ENCODE measurements at regions not wholly inside any gene's neighbourhood (a gene's known extent, or its start where the extent isn't known, plus 50 kb on each side); places are given as distances from the start of the nearest gene placed in this dataset.

GRCh38 chr4:136516371-136516770 lies 1015.9 kb downstream of the PCDH18 start:
- 65% methylated on average over 2 of the region's 3 CpGs for WGBS
- Histone ChIP-seq H2BK12ac (ENCODE audit: low read length in 2 of 2) (no peak overlapping the region), H3K9ac (ENCODE audit: low read length) (no peak overlapping the region), H2BK5ac (ENCODE audit: low read depth, low read length, poor library complexity, severe bottlenecking) (no peak overlapping the region), H3K9me3 (ENCODE audit: control insufficient read depth, low read length) (no peaks in the 10 kb centered on the region), H4K91ac (ENCODE audit: low read length) (no peak overlapping the region), H3K27me3 (ENCODE audit: control insufficient read depth in 1 of 2, insufficient read depth in 1 of 2, low read length in 2 of 2) (no peaks in the 10 kb centered on the region), H2AFZ (ENCODE audit: low read depth, low read length) (no peak overlapping the region), H2BK15ac (ENCODE audit: low read depth, poor library complexity, severe bottlenecking) (no peak overlapping the region), H3K23ac (ENCODE audit: low read length in 2 of 2) (no peak overlapping the region), H2AK5ac (ENCODE audit: low read length, severe bottlenecking) (no peak overlapping the region), H3K4me3 (ENCODE audit: insufficient read depth in 1 of 2, low read depth in 1 of 2, low read length in 2 of 2) (no peak overlapping the region), H3K27ac (ENCODE audit: low read length, poor library complexity, severe bottlenecking) (no peak overlapping the region), H3K79me1 (replicated peaks; ENCODE audit: low read length, poor library complexity, severe bottlenecking) (no peaks in the 10 kb centered on the region), H3K4me1 (ENCODE audit: control insufficient read depth, insufficient read depth, low read depth, low read length) (no peaks in the 10 kb centered on the region), H3K4ac (ENCODE audit: low read depth in 1 of 2, low read length in 2 of 2) (no peak overlapping the region), H3K14ac (ENCODE audit: low read length in 2 of 2) (no peak overlapping the region), H3K36me3 (ENCODE audit: control insufficient read depth in 1 of 2, insufficient read depth in 2 of 2, low read depth in 1 of 2, low read length in 2 of 2) (no peaks in the 10 kb centered on the region), H3K4me2 (ENCODE audit: low read length, poor library complexity, severe bottlenecking) (no peak overlapping the region), H2BK120ac (ENCODE audit: low read depth, low read length) (no peak overlapping the region), H4K8ac (ENCODE audit: low read length) (no peak overlapping the region), H3K18ac (ENCODE audit: low read depth in 1 of 2, low read length in 2 of 2) (no peak overlapping the region)
- no peak for DNase-seq

- H4K91ac ChIP-seq (ENCODE audit: low read length): no peak overlapping the region
- no peaks in the 10 kb centered on the region for H3K9me3 ChIP-seq (ENCODE audit: control insufficient read depth, low read length)
- DNase-seq: peak; percentile 5
- no peak overlapping the region for H2BK12ac ChIP-seq (ENCODE audit: low read length in 2 of 2)
- H2AFZ ChIP-seq (ENCODE audit: low read depth, low read length): no peak overlapping the region
- H3K79me1 ChIP-seq (replicated peaks; ENCODE audit: low read length, poor library complexity, severe bottlenecking): no peaks in the 10 kb centered on the region
- no peaks in the 10 kb centered on the region for H3K36me3 ChIP-seq (ENCODE audit: control insufficient read depth in 1 of 2, insufficient read depth in 2 of 2, low read depth in 1 of 2, low read length in 2 of 2)
- H3K9ac ChIP-seq (ENCODE audit: low read length): no peak overlapping the region
- no peak overlapping the region for H3K4me3 ChIP-seq (ENCODE audit: insufficient read depth in 1 of 2, low read depth in 1 of 2, low read length in 2 of 2)
- no peaks in the 10 kb centered on the region for H3K4me1 ChIP-seq (ENCODE audit: control insufficient read depth, insufficient read depth, low read depth, low read length)
- no peak overlapping the region for H2AK5ac ChIP-seq (ENCODE audit: low read length, severe bottlenecking)
- no peak overlapping the region for H3K4ac ChIP-seq (ENCODE audit: low read depth in 1 of 2, low read length in 2 of 2)
- no peak overlapping the region for H2BK120ac ChIP-seq (ENCODE audit: low read depth, low read length)
- no peak overlapping the region for H4K8ac ChIP-seq (ENCODE audit: low read length)
- H3K4me2 ChIP-seq (ENCODE audit: low read length, poor library complexity, severe bottlenecking): no peak overlapping the region
- 77% methylated on average over 1 of the region's 1 CpG for WGBS
- no peak overlapping the region for H3K18ac ChIP-seq (ENCODE audit: low read depth in 1 of 2, low read length in 2 of 2)
- no peak overlapping the region for H3K27ac ChIP-seq (ENCODE audit: low read length, poor library complexity, severe bottlenecking)
- no peaks in the 10 kb centered on the region for H3K27me3 ChIP-seq (ENCODE audit: control insufficient read depth in 1 of 2, insufficient read depth in 1 of 2, low read length in 2 of 2)
- H3K14ac ChIP-seq (ENCODE audit: low read length in 2 of 2): no peak overlapping the region
- H3K23ac ChIP-seq (ENCODE audit: low read length in 2 of 2): no peak overlapping the region
- H2BK5ac ChIP-seq (ENCODE audit: low read depth, low read length, poor library complexity, severe bottlenecking): no peak overlapping the region
- no peak overlapping the region for H2BK15ac ChIP-seq (ENCODE audit: low read depth, poor library complexity, severe bottlenecking)
Observed at GRCh38 chr4:136505020-136505419, 1027.3 kb downstream of the PCDH18 start.

GRCh38 chr4:136495851-136496250 lies 1036.4 kb downstream of the PCDH18 start:
- Histone ChIP-seq H3K9ac (ENCODE audit: low read length) (no peak overlapping the region), H3K4me3 (ENCODE audit: insufficient read depth in 1 of 2, low read depth in 1 of 2, low read length in 2 of 2) (no peak overlapping the region), H3K27me3 (ENCODE audit: control insufficient read depth in 1 of 2, insufficient read depth in 1 of 2, low read length in 2 of 2) (no peaks in the 10 kb centered on the region), H3K9me3 (ENCODE audit: control insufficient read depth, low read length) (no peaks in the 10 kb centered on the region), H3K36me3 (ENCODE audit: control insufficient read depth in 1 of 2, insufficient read depth in 2 of 2, low read depth in 1 of 2, low read length in 2 of 2) (no peaks in the 10 kb centered on the region), H3K23ac (ENCODE audit: low read length in 2 of 2) (no peak overlapping the region), H3K79me1 (replicated peaks; ENCODE audit: low read length, poor library complexity, severe bottlenecking) (no peaks in the 10 kb centered on the region), H3K27ac (ENCODE audit: low read length, poor library complexity, severe bottlenecking) (no peak overlapping the region), H3K4me1 (ENCODE audit: control insufficient read depth, insufficient read depth, low read depth, low read length) (no peaks in the 10 kb centered on the region), H3K18ac (ENCODE audit: low read depth in 1 of 2, low read length in 2 of 2) (no peak overlapping the region), H2BK12ac (ENCODE audit: low read length in 2 of 2) (no peak overlapping the region), H4K91ac (ENCODE audit: low read length) (no peak overlapping the region), H3K4ac (ENCODE audit: low read depth in 1 of 2, low read length in 2 of 2) (no peak overlapping the region), H2BK5ac (ENCODE audit: low read depth, low read length, poor library complexity, severe bottlenecking) (no peak overlapping the region), H4K8ac (ENCODE audit: low read length) (no peak overlapping the region), H2BK15ac (ENCODE audit: low read depth, poor library complexity, severe bottlenecking) (no peak overlapping the region), H2AFZ (ENCODE audit: low read depth, low read length) (no peak overlapping the region), H2AK5ac (ENCODE audit: low read length, severe bottlenecking) (no peak overlapping the region), H3K14ac (ENCODE audit: low read length in 2 of 2) (no peak overlapping the region), H3K4me2 (ENCODE audit: low read length, poor library complexity, severe bottlenecking) (no peak overlapping the region), H2BK120ac (ENCODE audit: low read depth, low read length) (no peak overlapping the region)
- no peak for DNase-seq

GRCh38 chr4:136495076-136495475 lies 1037.2 kb downstream of the PCDH18 start:
- H4K8ac ChIP-seq (ENCODE audit: low read length): no peak overlapping the region
- WGBS: 93% methylated on average over 2 of the region's 3 CpGs
- no peak overlapping the region for H3K4me3 ChIP-seq (ENCODE audit: insufficient read depth in 1 of 2, low read depth in 1 of 2, low read length in 2 of 2)
- no peak overlapping the region for H4K91ac ChIP-seq (ENCODE audit: low read length)
- H3K9ac ChIP-seq (ENCODE audit: low read length): no peak overlapping the region
- no peak overlapping the region for H2BK5ac ChIP-seq (ENCODE audit: low read depth, low read length, poor library complexity, severe bottlenecking)
- no peak overlapping the region for H2BK12ac ChIP-seq (ENCODE audit: low read length in 2 of 2)
- H3K9me3 ChIP-seq (ENCODE audit: control insufficient read depth, low read length): no peaks in the 10 kb centered on the region
- H3K27me3 ChIP-seq (ENCODE audit: control insufficient read depth in 1 of 2, insufficient read depth in 1 of 2, low read length in 2 of 2): no peaks in the 10 kb centered on the region
- no peak for DNase-seq
- no peak overlapping the region for H2AK5ac ChIP-seq (ENCODE audit: low read length, severe bottlenecking)
- no peak overlapping the region for H3K4ac ChIP-seq (ENCODE audit: low read depth in 1 of 2, low read length in 2 of 2)
- no peak overlapping the region for H3K14ac ChIP-seq (ENCODE audit: low read length in 2 of 2)
- no peak overlapping the region for H3K23ac ChIP-seq (ENCODE audit: low read length in 2 of 2)
- H3K79me1 ChIP-seq (replicated peaks; ENCODE audit: low read length, poor library complexity, severe bottlenecking): no peaks in the 10 kb centered on the region
- no peak overlapping the region for H3K4me2 ChIP-seq (ENCODE audit: low read length, poor library complexity, severe bottlenecking)
- H3K36me3 ChIP-seq (ENCODE audit: control insufficient read depth in 1 of 2, insufficient read depth in 2 of 2, low read depth in 1 of 2, low read length in 2 of 2): no peaks in the 10 kb centered on the region
- H2BK15ac ChIP-seq (ENCODE audit: low read depth, poor library complexity, severe bottlenecking): no peak overlapping the region
- no peak overlapping the region for H3K27ac ChIP-seq (ENCODE audit: low read length, poor library complexity, severe bottlenecking)
- no peak overlapping the region for H3K18ac ChIP-seq (ENCODE audit: low read depth in 1 of 2, low read length in 2 of 2)
- no peak overlapping the region for H2BK120ac ChIP-seq (ENCODE audit: low read depth, low read length)
- H2AFZ ChIP-seq (ENCODE audit: low read depth, low read length): no peak overlapping the region
- H3K4me1 ChIP-seq (ENCODE audit: control insufficient read depth, insufficient read depth, low read depth, low read length): no peaks in the 10 kb centered on the region
